Fibroblast of villous mesenchyme (primary cell): ENCODE measurements at regions not wholly inside any gene's neighbourhood (a gene's known extent, or its start where the extent isn't known, plus 50 kb on each side); places are given as distances from the start of the nearest gene placed in this dataset.
A peak's percentile ranks its signal among the peaks of the same experiment; 100 is the strongest.

ENCODE experiments used
- DNase-seq: peaks from one replicate; pipeline ENCODE4 v3.0.0-alpha.2; 2010; ENCODE audit warnings: low read depth
- H3K4me3 ChIP-seq: 2 replicates; pipeline ENCODE4 v1.5.1; 2011; ENCODE audit warnings: low read depth, mild to moderate bottlenecking, low read length
- TF ChIP-seq, protein P1 (sequence below): IDR thresholded peaks from 2 replicates; pipeline ENCODE4 v1.5.1; 2012; ENCODE audit warnings: low read depth, mild to moderate bottlenecking, low read length; ENCODE audit not compliant: insufficient read depth

GRCh38 chr12:115075552-115076170, 391.7 kb upstream of the TBX3 start:
- no peak overlapping the region for H3K4me3 ChIP-seq
- no peak for DNase-seq
- TF ChIP-seq, protein P1, sequence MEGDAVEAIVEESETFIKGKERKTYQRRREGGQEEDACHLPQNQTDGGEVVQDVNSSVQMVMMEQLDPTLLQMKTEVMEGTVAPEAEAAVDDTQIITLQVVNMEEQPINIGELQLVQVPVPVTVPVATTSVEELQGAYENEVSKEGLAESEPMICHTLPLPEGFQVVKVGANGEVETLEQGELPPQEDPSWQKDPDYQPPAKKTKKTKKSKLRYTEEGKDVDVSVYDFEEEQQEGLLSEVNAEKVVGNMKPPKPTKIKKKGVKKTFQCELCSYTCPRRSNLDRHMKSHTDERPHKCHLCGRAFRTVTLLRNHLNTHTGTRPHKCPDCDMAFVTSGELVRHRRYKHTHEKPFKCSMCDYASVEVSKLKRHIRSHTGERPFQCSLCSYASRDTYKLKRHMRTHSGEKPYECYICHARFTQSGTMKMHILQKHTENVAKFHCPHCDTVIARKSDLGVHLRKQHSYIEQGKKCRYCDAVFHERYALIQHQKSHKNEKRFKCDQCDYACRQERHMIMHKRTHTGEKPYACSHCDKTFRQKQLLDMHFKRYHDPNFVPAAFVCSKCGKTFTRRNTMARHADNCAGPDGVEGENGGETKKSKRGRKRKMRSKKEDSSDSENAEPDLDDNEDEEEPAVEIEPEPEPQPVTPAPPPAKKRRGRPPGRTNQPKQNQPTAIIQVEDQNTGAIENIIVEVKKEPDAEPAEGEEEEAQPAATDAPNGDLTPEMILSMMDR = no peak

DNA sequence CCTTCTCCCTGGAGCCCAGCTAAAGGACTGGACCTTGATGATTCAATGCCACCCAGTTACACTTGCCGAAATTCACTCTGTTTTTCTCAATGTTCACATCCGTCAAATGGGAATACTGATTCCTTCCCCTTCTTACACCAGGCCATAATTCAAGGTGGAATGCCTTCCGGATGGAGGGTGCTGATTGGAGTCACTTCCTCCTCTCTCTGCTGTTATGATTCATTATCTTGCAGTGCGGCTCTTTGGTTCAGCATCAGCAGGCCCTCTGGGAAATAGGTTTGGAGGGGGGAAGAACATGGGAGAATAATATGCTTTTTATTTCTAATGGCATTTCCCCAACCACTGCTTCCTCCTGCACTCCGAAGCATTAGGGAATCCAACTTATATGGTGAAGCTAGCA, 390.6 kb upstream of the TBX3 start:
- no peak overlapping the region for H3K4me3 ChIP-seq
- TF ChIP-seq, protein P1 = no peak
- no peak for DNase-seq

GRCh38 chr12:115072712-115073111, 388.7 kb upstream of the TBX3 start:
- no peak overlapping the region for H3K4me3 ChIP-seq
- TF ChIP-seq, protein P1 = no peak

DNA sequence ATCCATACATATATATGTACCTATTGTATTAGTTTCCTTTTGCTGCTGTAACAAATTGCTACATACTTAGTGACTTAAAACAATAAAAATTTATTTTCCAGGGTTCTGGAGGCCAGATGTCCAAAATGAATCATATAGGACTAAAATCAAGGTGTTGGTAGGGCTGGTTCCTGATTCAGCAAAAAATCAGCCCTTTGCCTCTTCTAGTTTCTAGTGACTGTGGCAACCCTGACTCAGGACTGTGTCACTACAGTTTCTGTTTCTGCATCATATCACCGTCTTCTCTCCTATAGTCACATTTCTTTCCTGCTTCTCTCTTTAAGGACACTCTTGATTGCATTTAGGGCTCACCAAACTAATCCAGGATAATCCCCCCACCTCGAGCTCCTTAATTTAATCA, 386.3 kb upstream of the TBX3 start:
- no peak for DNase-seq
- H3K4me3 ChIP-seq = no peak overlapping the region
- TF ChIP-seq, protein P1 = no peak

More at GRCh38 chr12:115072712-115073111, 388.7 kb upstream of the TBX3 start:
- DNase-seq = peak; percentile 77

DNA sequence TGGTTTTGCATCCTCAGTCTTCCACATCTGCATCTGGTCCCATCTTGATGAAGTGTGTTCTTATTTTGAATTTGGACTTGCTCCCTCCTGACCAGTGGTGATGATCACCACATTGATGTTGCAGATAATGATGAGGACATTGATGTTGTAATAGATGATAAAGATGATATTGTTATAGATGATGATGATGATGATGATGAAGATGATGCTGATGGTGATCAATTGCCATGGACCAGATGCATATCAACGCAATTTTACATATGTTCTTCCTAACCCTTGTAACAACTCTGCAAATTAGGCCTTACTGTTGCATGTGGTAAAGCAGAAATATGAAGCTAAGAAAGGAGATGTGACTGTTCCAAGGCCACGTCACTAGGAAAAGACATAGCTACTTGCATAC, 380.3 kb upstream of the TBX3 start:
- TF ChIP-seq, protein P1 = no peak
- DNase-seq = no peak
- no peak overlapping the region for H3K4me3 ChIP-seq

DNA sequence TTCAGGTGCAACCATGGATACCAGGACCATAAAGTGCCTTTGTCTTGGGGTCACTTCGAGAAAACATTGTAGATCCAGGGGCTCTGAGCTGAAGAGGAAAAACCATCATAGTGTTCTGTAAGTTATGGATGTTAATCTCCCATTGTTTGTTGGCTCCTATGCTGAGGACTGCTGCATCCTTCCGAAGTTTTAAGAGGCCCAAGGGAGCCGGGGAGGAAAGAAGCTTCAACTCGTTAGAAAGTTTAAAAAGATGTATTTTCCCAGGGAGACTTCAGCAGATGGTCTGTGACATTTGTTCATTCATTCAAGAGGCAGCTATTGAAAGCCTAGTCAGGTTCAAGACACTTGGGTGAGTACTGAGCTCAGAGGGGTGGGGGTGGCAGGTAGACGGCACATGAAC, 378.8 kb upstream of the TBX3 start:
- TF ChIP-seq, protein P1 = no peak
- H3K4me3 ChIP-seq = no peak overlapping the region
- DNase-seq = no peak

DNA sequence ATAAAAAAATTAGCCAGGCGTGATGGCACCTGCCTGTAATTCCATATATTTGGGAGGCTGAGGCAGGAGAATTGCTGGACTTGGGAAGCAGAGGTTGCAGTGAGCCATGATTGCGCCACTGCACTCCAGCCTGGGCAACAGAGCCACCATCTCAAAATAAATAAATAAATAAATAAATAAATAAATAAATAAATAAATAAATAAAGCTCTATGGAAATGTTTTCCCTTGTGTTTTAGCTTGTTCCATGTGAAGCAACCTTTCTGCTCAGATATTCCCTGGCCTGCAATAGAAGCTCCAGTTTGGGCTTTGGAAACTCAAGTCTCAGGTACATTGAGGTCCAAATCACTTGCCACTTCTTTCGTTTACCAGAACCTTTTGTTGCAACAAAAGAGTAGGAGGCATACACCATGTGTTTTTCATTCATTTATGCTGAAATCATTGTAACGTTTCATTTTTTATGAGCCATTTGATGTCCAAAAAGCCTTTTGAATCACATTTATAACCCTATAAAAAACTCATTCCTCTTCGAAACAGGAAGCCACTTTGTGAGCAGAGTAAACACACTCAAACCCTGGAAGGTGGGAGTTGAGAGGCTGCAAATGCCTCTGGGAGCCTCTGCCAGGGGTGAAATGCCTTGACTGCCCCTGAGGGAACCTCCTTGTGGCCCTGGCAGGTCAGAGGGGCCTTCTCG, 376.6 kb upstream of the TBX3 start:
- TF ChIP-seq, protein P1 = no peak
- H3K4me3 ChIP-seq = no peak overlapping the region
- DNase-seq = peak; percentile 46
